Endothelial cell of umbilical vein (primary cell): ENCODE measurements at regions not wholly inside any gene's neighbourhood (a gene's known extent, or its start where the extent isn't known, plus 50 kb on each side); places are given as distances from the start of the nearest gene placed in this dataset.

ENCODE experiments used
- BruUV-seq: library from RNA; stranded (reverse); fragments of 400-500 nt; replicated peaks from 2 replicates; lab custom pipeline; 2021; lab: Mats Ljungman, UMichigan
- CTCF ChIA-PET: fragments of 300-600, 350-600 bp; sonication (Branson Sonifier 250); formaldehyde crosslinking; loops from one replicate; lab custom pipeline; 2021; ENCODE audit warnings: antibody characterized with exemption, inconsistent platforms; lab: Charles Lee
- POLR2A ChIA-PET: fragments of 300-600, 350-600 bp; sonication (Branson Sonifier 250); formaldehyde crosslinking; loops from one replicate; lab custom pipeline; 2021; ENCODE audit warnings: antibody characterized with exemption, inconsistent platforms; lab: Charles Lee
- DNase-seq: peaks from one replicate; pipeline ENCODE4 v3.0.0-alpha.2; 2011; ENCODE audit warnings: low read depth, low spot score
- FAIRE-seq: peaks from 2 replicates; lab custom pipeline; 2011; peaks lifted over from hg19 to GRCh38; lab: Jason Lieb, UNC
- H2AFZ ChIP-seq: 2 replicates; pipeline ENCODE4 v1.6.0; 2012; ENCODE audit warnings: low read depth, low read length, control low read depth, inconsistent platforms
- H3K27ac ChIP-seq: 2 replicates; pipeline ENCODE4 v1.5.1; 2011; ENCODE audit warnings: low read depth, mild to moderate bottlenecking, control low read depth, low read length, moderate library complexity; ENCODE audit not compliant: insufficient read depth
- H3K27me3 ChIP-seq, 2 experiments: 2 replicates each; pipeline versions ENCODE4 v1.6.0 to v1.6.1; 2011; ENCODE audit warnings: low read length in 2 of 2, mixed read lengths in 1 of 2; ENCODE audit not compliant: control insufficient read depth in 2 of 2, insufficient read depth in 2 of 2
- H3K36me3 ChIP-seq, 2 experiments: 2 replicates in 1 of 2; 3 replicates in 1 of 2; pipeline ENCODE4 v1.5.1; 2011; ENCODE audit warnings: low read length in 2 of 2, mild to moderate bottlenecking in 1 of 2, moderate library complexity in 1 of 2; ENCODE audit not compliant: control insufficient read depth in 2 of 2, insufficient read depth in 2 of 2; ENCODE audit errors: extremely low read depth in 1 of 2
- H3K4me1 ChIP-seq: 3 replicates; pipeline ENCODE4 v1.5.1; 2011; ENCODE audit warnings: mild to moderate bottlenecking, low read length; ENCODE audit not compliant: control insufficient read depth, insufficient read depth; ENCODE audit errors: extremely low read depth
- H3K4me2 ChIP-seq: 2 replicates; pipeline ENCODE4 v1.6.1; 2011; ENCODE audit warnings: low read length, control low read depth, mixed read lengths; ENCODE audit not compliant: insufficient read depth
- H3K4me3 ChIP-seq, 3 experiments: fragments of 200-600 bp in 1 of 3; sonication (generic), shearing (Covaris generic) in 1 of 3; replicated peaks in 1 of 3; 2 replicates each; pipeline ENCODE4 v1.5.1; 2011 to 2016; ENCODE audit warnings: control low read depth in 3 of 3, low read length in 3 of 3, mild to moderate bottlenecking in 2 of 3, inconsistent platforms in 1 of 3, low read depth in 1 of 3, moderate library complexity in 1 of 3; ENCODE audit not compliant: insufficient read depth in 1 of 3
- H3K79me2 ChIP-seq: 2 replicates; pipeline ENCODE4 v1.6.0; 2012; ENCODE audit warnings: low read length, inconsistent platforms; ENCODE audit not compliant: control insufficient read depth, insufficient read depth
- H3K9ac ChIP-seq: replicated peaks from 2 replicates; pipeline ENCODE3; 2011; ENCODE audit warnings: low read length, control low read depth; ENCODE audit not compliant: insufficient read depth; ENCODE audit errors: extremely low read depth
- H3K9me1 ChIP-seq: replicated peaks from 3 replicates; pipeline ENCODE4 v1.6.0; 2011; ENCODE audit warnings: mild to moderate bottlenecking, low read length; ENCODE audit not compliant: control insufficient read depth, insufficient read depth; ENCODE audit errors: extremely low read depth
- H3K9me3 ChIP-seq: replicated peaks from 2 replicates; pipeline ENCODE4 v1.5.1; 2012; ENCODE audit warnings: low read length, inconsistent platforms; ENCODE audit not compliant: control insufficient read depth, insufficient read depth
- H4K20me1 ChIP-seq: replicated peaks from 2 replicates; pipeline ENCODE3; 2011; ENCODE audit warnings: mild to moderate bottlenecking, low read length; ENCODE audit not compliant: control insufficient read depth, insufficient read depth; ENCODE audit errors: extremely low read depth
- EZH2 ChIP-seq: IDR thresholded peaks from 2 replicates; pipeline ENCODE4 v1.6.1; 2012; ENCODE audit warnings: borderline replicate concordance, low read depth, mild to moderate bottlenecking, moderate library complexity, low read length, inconsistent platforms; ENCODE audit not compliant: severe bottlenecking
- FOS ChIP-seq: IDR thresholded peaks from 2 replicates; pipeline ENCODE4 v1.6.1; 2011; ENCODE audit warnings: mild to moderate bottlenecking, low read length, moderate library complexity, borderline replicate concordance; ENCODE audit not compliant: insufficient read depth
- GATA2 ChIP-seq: IDR thresholded peaks from 2 replicates; pipeline ENCODE4 v1.7.0; 2011; ENCODE audit warnings: low read depth, mild to moderate bottlenecking, moderate library complexity, mixed read lengths, low read length; ENCODE audit not compliant: insufficient read length, insufficient read depth
- JUN ChIP-seq: IDR thresholded peaks from 2 replicates; pipeline ENCODE4 v1.6.1; 2011; ENCODE audit warnings: borderline replicate concordance, low read depth; ENCODE audit not compliant: insufficient read length, insufficient read depth
- MAX ChIP-seq: IDR thresholded peaks from 2 replicates; pipeline ENCODE4 v1.6.1; 2011; ENCODE audit not compliant: insufficient read depth, insufficient read length
- MYC ChIP-seq: IDR thresholded peaks from one replicate; pipeline ENCODE4 v1.6.1; 2011; ENCODE audit warnings: mild to moderate bottlenecking, low read depth, low read length
- POLR2A ChIP-seq: IDR thresholded peaks from 2 replicates; pipeline ENCODE4 v1.6.1; 2012; ENCODE audit warnings: low read depth, mild to moderate bottlenecking, control low read depth, low read length
- POLR2AphosphoS5 ChIP-seq: IDR thresholded peaks from 2 replicates; pipeline ENCODE4 v1.6.1; 2012; ENCODE audit warnings: low read depth, mild to moderate bottlenecking, control low read depth, low read length, moderate library complexity; ENCODE audit not compliant: insufficient read depth
- dilution Hi-C: fragments of 300-500 bp; cut with MboI; formaldehyde crosslinking; loops from one replicate; pipeline ENCODE4 v1.15.0; 2019; ENCODE audit warnings: low sequenced_read_pairs; ENCODE audit not compliant: extremely low pct_ligation_motif_present
- intact Hi-C: fragments of 100-400 bp; cut with micrococcal nuclease; formaldehyde crosslinking; loops from one replicate; pipeline ENCODE4 v1.10.0; 2022
- TF ChIP-seq, protein P1 (sequence below), 2 donors: IDR thresholded peaks; 1 replicate in 1 of 2; 2 replicates in 1 of 2; pipeline ENCODE4 v1.5.1; 2011; ENCODE audit warnings: low read length in 2 of 2, mild to moderate bottlenecking in 2 of 2, moderate library complexity in 2 of 2, control low read depth in 1 of 2, inconsistent platforms in 1 of 2, low read depth in 1 of 2; ENCODE audit not compliant: insufficient read depth in 1 of 2; ENCODE audit errors: extremely low read depth in 1 of 2

DNA sequence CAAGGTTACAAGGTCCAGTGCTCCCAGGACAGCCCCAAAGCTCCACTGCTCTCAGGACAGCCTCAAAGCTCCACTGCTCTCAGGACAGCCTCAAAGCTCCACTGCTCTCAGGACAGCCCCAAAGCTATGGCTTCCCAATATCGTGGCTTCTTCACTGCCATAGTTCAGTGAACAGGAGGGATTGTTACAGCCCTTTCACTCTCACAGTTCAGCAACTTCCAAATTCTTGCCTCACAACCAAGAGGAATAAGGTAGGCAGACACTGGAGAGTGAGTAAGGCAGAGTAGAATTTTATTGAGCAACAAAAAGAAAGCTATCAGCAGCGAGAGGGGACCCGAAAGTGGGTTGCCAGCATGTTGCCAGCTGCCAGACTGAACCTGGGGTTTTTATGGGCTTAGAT, 277.6 kb downstream of the CDH10 start:
- H3K79me2 ChIP-seq: no peaks in the 10 kb centered on the region
- H3K4me1 ChIP-seq: no peaks in the 10 kb centered on the region
- FAIRE-seq (no peak), DNase-seq (no peak)
- no peaks in the 10 kb centered on the region for H3K36me3 ChIP-seq
- H3K9ac ChIP-seq: no peak overlapping the region
- H3K4me3 ChIP-seq: no peak overlapping the region
- H2AFZ ChIP-seq: no peak overlapping the region
- no peak for TF ChIP-seq MAX
- TF ChIP-seq EZH2: no peak
- TF ChIP-seq MYC: no peak
- no peak for TF ChIP-seq POLR2A
- TF ChIP-seq, protein P1, sequence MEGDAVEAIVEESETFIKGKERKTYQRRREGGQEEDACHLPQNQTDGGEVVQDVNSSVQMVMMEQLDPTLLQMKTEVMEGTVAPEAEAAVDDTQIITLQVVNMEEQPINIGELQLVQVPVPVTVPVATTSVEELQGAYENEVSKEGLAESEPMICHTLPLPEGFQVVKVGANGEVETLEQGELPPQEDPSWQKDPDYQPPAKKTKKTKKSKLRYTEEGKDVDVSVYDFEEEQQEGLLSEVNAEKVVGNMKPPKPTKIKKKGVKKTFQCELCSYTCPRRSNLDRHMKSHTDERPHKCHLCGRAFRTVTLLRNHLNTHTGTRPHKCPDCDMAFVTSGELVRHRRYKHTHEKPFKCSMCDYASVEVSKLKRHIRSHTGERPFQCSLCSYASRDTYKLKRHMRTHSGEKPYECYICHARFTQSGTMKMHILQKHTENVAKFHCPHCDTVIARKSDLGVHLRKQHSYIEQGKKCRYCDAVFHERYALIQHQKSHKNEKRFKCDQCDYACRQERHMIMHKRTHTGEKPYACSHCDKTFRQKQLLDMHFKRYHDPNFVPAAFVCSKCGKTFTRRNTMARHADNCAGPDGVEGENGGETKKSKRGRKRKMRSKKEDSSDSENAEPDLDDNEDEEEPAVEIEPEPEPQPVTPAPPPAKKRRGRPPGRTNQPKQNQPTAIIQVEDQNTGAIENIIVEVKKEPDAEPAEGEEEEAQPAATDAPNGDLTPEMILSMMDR (IDR thresholded peaks at IDR 0.05; ENCODE audit: extremely low read depth in 1 of 2, insufficient read depth in 1 of 2, low read depth in 1 of 2, low read length in 2 of 2): no peak
- no peak for TF ChIP-seq POLR2AphosphoS5
- no peak for TF ChIP-seq GATA2
- TF ChIP-seq JUN: no peak
- no peak for TF ChIP-seq FOS
- H3K27me3 ChIP-seq: no peaks in the 10 kb centered on the region
- dilution Hi-C loops: no loop called here
- no TSS peak for BruUV-seq
- ChIA-PET CTCF (no interaction called here), POLR2A (no interaction called here)
- no peaks in the 10 kb centered on the region for H3K9me1 ChIP-seq
- intact Hi-C loops: no loop called here
- H4K20me1 ChIP-seq: no peaks in the 10 kb centered on the region
- no peak overlapping the region for H3K4me2 ChIP-seq
- peaks cover 1% of the 10 kb centered on the region for H3K9me3 ChIP-seq
- H3K27ac ChIP-seq: no peak overlapping the region
